ENCODE measurements at regions not wholly inside any gene's neighbourhood (a gene's known extent, or its start where the extent isn't known, plus 50 kb on each side); places are given as distances from the start of the nearest gene placed in this dataset.
"Not testable (repeated sequence)": the region's sequence is repeated elsewhere in the genome, so short reads cannot be mapped to it uniquely, and the experiment has no call there.

- not testable (repeated sequence) for DNase-seq; H3K27ac Mint-ChIP-seq; ATAC-seq (replicated peaks in 1 of 2); H3K4me3 Mint-ChIP-seq; H3K4me1 Mint-ChIP-seq (ENCODE audit: low read depth); H3K27me3 Mint-ChIP-seq (ENCODE audit: low read depth)
- peaks cover 0 to 99% of the 10 kb centered on the region in 2 donors for H3K36me3 Mint-ChIP-seq (ENCODE audit: insufficient read depth in 2 of 2)
- peaks cover 99% of the 10 kb centered on the region in 2 donors for H3K9me3 Mint-ChIP-seq
Observed at GRCh38 chr21:7943534-7943933, 2577.8 kb upstream of the TPTE start.

GRCh38 chr21:7947422-7947821 lies 2574.0 kb upstream of the TPTE start:
- peaks cover 99% of the 10 kb centered on the region in 2 donors for H3K9me3 Mint-ChIP-seq
- no peak overlapping the region for H3K4me3 Mint-ChIP-seq
- no peak overlapping the region for H3K27ac Mint-ChIP-seq
- ATAC-seq (replicated peaks in 1 of 2): no peak
- H3K36me3 Mint-ChIP-seq (ENCODE audit: insufficient read depth in 2 of 2): peaks cover 0 to 99% of the 10 kb centered on the region in 2 donors
- H3K27me3 Mint-ChIP-seq (ENCODE audit: low read depth): no peaks in the 10 kb centered on the region
- H3K4me1 Mint-ChIP-seq (ENCODE audit: low read depth): no peaks in the 10 kb centered on the region
- DNase-seq: no peak

GRCh38 chr21:7948727-7949126 lies 2572.7 kb upstream of the TPTE start:
- not testable (repeated sequence) for H3K27ac Mint-ChIP-seq; H3K27me3 Mint-ChIP-seq (ENCODE audit: low read depth); H3K4me1 Mint-ChIP-seq (ENCODE audit: low read depth); DNase-seq; ATAC-seq (replicated peaks in 1 of 2); H3K4me3 Mint-ChIP-seq
- peaks cover 99% of the 10 kb centered on the region in 2 donors for H3K9me3 Mint-ChIP-seq
- H3K36me3 Mint-ChIP-seq (ENCODE audit: insufficient read depth in 2 of 2): peaks cover 0 to 99% of the 10 kb centered on the region in 2 donors

GRCh38 chr21:7949882-7950281 lies 2571.5 kb upstream of the TPTE start:
- H3K4me1 Mint-ChIP-seq (ENCODE audit: low read depth); H3K4me3 Mint-ChIP-seq; DNase-seq; H3K27me3 Mint-ChIP-seq (ENCODE audit: low read depth); ATAC-seq (replicated peaks in 1 of 2); H3K27ac Mint-ChIP-seq: not testable (repeated sequence)
- Mint-ChIP-seq H3K9me3 (peaks cover 99% of the 10 kb centered on the region in 2 donors), H3K36me3 (ENCODE audit: insufficient read depth in 2 of 2) (peaks cover 0 to 99% of the 10 kb centered on the region in 2 donors)

GRCh38 chr21:7951854-7952519 lies 2569.4 kb upstream of the TPTE start:
- Mint-ChIP-seq H3K27ac (no peak overlapping the region), H3K9me3 (peaks cover 100% of the 10 kb centered on the region in 2 donors), H3K4me3 (no peak overlapping the region), H3K36me3 (ENCODE audit: insufficient read depth in 2 of 2) (peaks cover 0 to 99% of the 10 kb centered on the region in 2 donors), H3K4me1 (ENCODE audit: low read depth) (no peaks in the 10 kb centered on the region), H3K27me3 (ENCODE audit: low read depth) (no peaks in the 10 kb centered on the region)
- DNase-seq (no peak), ATAC-seq (replicated peaks in 1 of 2) (no peak)

GRCh38 chr21:7952648-7953047 lies 2568.7 kb upstream of the TPTE start:
- Mint-ChIP-seq H3K27me3 (ENCODE audit: low read depth) (no peaks in the 10 kb centered on the region), H3K4me1 (ENCODE audit: low read depth) (no peaks in the 10 kb centered on the region), H3K9me3 (peaks cover 100% of the 10 kb centered on the region in 2 donors), H3K4me3 (no peak overlapping the region), H3K27ac (no peak overlapping the region), H3K36me3 (ENCODE audit: insufficient read depth in 2 of 2) (peaks cover 0 to 99% of the 10 kb centered on the region in 2 donors)
- ATAC-seq (replicated peaks in 1 of 2) (no peak), DNase-seq (no peak)

- Mint-ChIP-seq H3K36me3 (ENCODE audit: insufficient read depth in 2 of 2) (peaks cover 0 to 98% of the 10 kb centered on the region in 2 donors), H3K9me3 (peaks cover 99 to 100% of the 10 kb centered on the region in 2 donors), H3K4me3 (no peak overlapping the region), H3K4me1 (ENCODE audit: low read depth) (no peaks in the 10 kb centered on the region), H3K27ac (no peak overlapping the region), H3K27me3 (ENCODE audit: low read depth) (no peaks in the 10 kb centered on the region)
- DNase-seq: no peak
- ATAC-seq (replicated peaks in 1 of 2): no peak
Observed at GRCh38 chr21:7953058-7953457, 2568.3 kb upstream of the TPTE start.

- not testable (repeated sequence) for ATAC-seq (replicated peaks in 1 of 2); H3K27me3 Mint-ChIP-seq (ENCODE audit: low read depth); H3K27ac Mint-ChIP-seq; H3K4me3 Mint-ChIP-seq; H3K4me1 Mint-ChIP-seq (ENCODE audit: low read depth); DNase-seq
- Mint-ChIP-seq H3K36me3 (ENCODE audit: insufficient read depth in 2 of 2) (peaks cover 10 to 77% of the 10 kb centered on the region in 2 donors), H3K9me3 (peaks cover 79 to 90% of the 10 kb centered on the region in 2 donors)
Observed at GRCh38 chr21:7955358-7956073, 2565.9 kb upstream of the TPTE start.

GRCh38 chr21:7956074-7956452 lies 2565.3 kb upstream of the TPTE start:
- not testable (repeated sequence) for DNase-seq; H3K4me3 Mint-ChIP-seq; ATAC-seq (replicated peaks in 1 of 2); H3K4me1 Mint-ChIP-seq (ENCODE audit: low read depth); H3K27me3 Mint-ChIP-seq (ENCODE audit: low read depth); H3K27ac Mint-ChIP-seq
- H3K36me3 Mint-ChIP-seq (ENCODE audit: insufficient read depth in 2 of 2): peaks cover 11 to 72% of the 10 kb centered on the region in 2 donors
- peaks cover 73 to 87% of the 10 kb centered on the region in 2 donors for H3K9me3 Mint-ChIP-seq

GRCh38 chr21:7956998-7957712 lies 2564.2 kb upstream of the TPTE start:
- H3K9me3 Mint-ChIP-seq: peaks cover 62 to 77% of the 10 kb centered on the region in 2 donors
- not testable (repeated sequence) for H3K4me1 Mint-ChIP-seq (ENCODE audit: low read depth); ATAC-seq (replicated peaks in 1 of 2); H3K27ac Mint-ChIP-seq; DNase-seq; H3K27me3 Mint-ChIP-seq (ENCODE audit: low read depth); H3K4me3 Mint-ChIP-seq
- H3K36me3 Mint-ChIP-seq (ENCODE audit: insufficient read depth in 2 of 2): peaks cover 15 to 61% of the 10 kb centered on the region in 2 donors

GRCh38 chr21:7957713-7958064 lies 2563.7 kb upstream of the TPTE start:
- no peak for ATAC-seq (replicated peaks in 1 of 2)
- peaks cover 17 to 57% of the 10 kb centered on the region in 2 donors for H3K36me3 Mint-ChIP-seq (ENCODE audit: insufficient read depth in 2 of 2)

More at GRCh38 chr21:7957713-7958064, 2563.7 kb upstream of the TPTE start:
- no peak overlapping the region for H3K27ac Mint-ChIP-seq
- DNase-seq: no peak
- no peak overlapping the region for H3K4me3 Mint-ChIP-seq
- H3K27me3 Mint-ChIP-seq (ENCODE audit: low read depth): no peaks in the 10 kb centered on the region
- no peaks in the 10 kb centered on the region for H3K4me1 Mint-ChIP-seq (ENCODE audit: low read depth)
- H3K9me3 Mint-ChIP-seq: peaks cover 59 to 75% of the 10 kb centered on the region in 2 donors

Data from activated T-cell treated with anti-CD3 and anti-CD28 coated beads, Interleukin-2, amount 50 U/mL, for 72 hours (primary cell).